HG03520 (cell line): ENCODE measurements at regions not wholly inside any gene's neighbourhood (a gene's known extent, or its start where the extent isn't known, plus 50 kb on each side); places are given as distances from the start of the nearest gene placed in this dataset.

ENCODE experiments used
- ATAC-seq: cut with Tn5 transposase; IDR thresholded peaks from one replicate; pipeline ENCODE4 v1.9.1; 2021; ENCODE audit warnings: mild to moderate bottlenecking, moderate library complexity; ENCODE audit not compliant: unreplicated experiment

- ATAC-seq: no peak
Measured at GRCh38 chr2:177031438-177032180, 181.0 kb upstream of the HNRNPA3 start.

GRCh38 chr2:177036747-177037146, 175.8 kb upstream of the HNRNPA3 start:
- ATAC-seq: no peak

GRCh38 chr2:177037569-177037968, 175.0 kb upstream of the HNRNPA3 start:
- ATAC-seq: no peak

GRCh38 chr2:177038787-177039484, 173.7 kb upstream of the HNRNPA3 start:
- no peak for ATAC-seq

GRCh38 chr2:177042311-177042710, 170.3 kb upstream of the HNRNPA3 start:
- ATAC-seq: no peak

GRCh38 chr2:177044671-177045070, 167.9 kb upstream of the HNRNPA3 start:
- no peak for ATAC-seq

- no peak for ATAC-seq
Measured at GRCh38 chr2:177048981-177049380, 163.6 kb upstream of the HNRNPA3 start.

GRCh38 chr2:177051278-177051677, 161.3 kb upstream of the HNRNPA3 start:
- ATAC-seq: no peak

- ATAC-seq: no peak
Measured at GRCh38 chr2:177052471-177052870, 160.1 kb upstream of the HNRNPA3 start.

GRCh38 chr2:177053038-177053437, 159.6 kb upstream of the HNRNPA3 start:
- no peak for ATAC-seq

GRCh38 chr2:177053716-177054115, 158.9 kb upstream of the HNRNPA3 start:
- no peak for ATAC-seq

GRCh38 chr2:177056481-177056929, 156.1 kb upstream of the HNRNPA3 start:
- no peak for ATAC-seq

- ATAC-seq: peak; percentile 59
Measured at GRCh38 chr2:177058747-177059146, 153.8 kb upstream of the HNRNPA3 start.

- ATAC-seq: no peak
Measured at GRCh38 chr2:177059293-177059692, 153.3 kb upstream of the HNRNPA3 start.

GRCh38 chr2:177063331-177063730, 149.3 kb upstream of the HNRNPA3 start:
- ATAC-seq: no peak

GRCh38 chr2:177064422-177064821, 148.2 kb upstream of the HNRNPA3 start:
- ATAC-seq: no peak

GRCh38 chr2:177068967-177069366, 143.6 kb upstream of the HNRNPA3 start:
- ATAC-seq: no peak

GRCh38 chr2:177072090-177072489, 140.5 kb upstream of the HNRNPA3 start:
- ATAC-seq: no peak

- ATAC-seq: no peak
Measured at GRCh38 chr2:177073611-177074010, 139.0 kb upstream of the HNRNPA3 start.

GRCh38 chr2:177074099-177074710, 138.4 kb upstream of the HNRNPA3 start:
- no peak for ATAC-seq

- no peak for ATAC-seq
Measured at GRCh38 chr2:177075254-177075653, 137.3 kb upstream of the HNRNPA3 start.

GRCh38 chr2:177076636-177077179, 135.9 kb upstream of the HNRNPA3 start:
- ATAC-seq: no peak
